Right renal cortex interstitium (tissue), 3 donors: ENCODE measurements at regions not wholly inside any gene's neighbourhood (a gene's known extent, or its start where the extent isn't known, plus 50 kb on each side); places are given as distances from the start of the nearest gene placed in this dataset.
"Not testable (repeated sequence)": the region's sequence is repeated elsewhere in the genome, so short reads cannot be mapped to it uniquely, and the experiment has no call there.

Experiments
- DNase-seq, 3 donors: peaks; one replicate each; pipeline ENCODE4 v3.0.0-alpha.2; 2013; ENCODE audit warnings: low read depth in 3 of 3, low spot score in 2 of 3

DNA sequence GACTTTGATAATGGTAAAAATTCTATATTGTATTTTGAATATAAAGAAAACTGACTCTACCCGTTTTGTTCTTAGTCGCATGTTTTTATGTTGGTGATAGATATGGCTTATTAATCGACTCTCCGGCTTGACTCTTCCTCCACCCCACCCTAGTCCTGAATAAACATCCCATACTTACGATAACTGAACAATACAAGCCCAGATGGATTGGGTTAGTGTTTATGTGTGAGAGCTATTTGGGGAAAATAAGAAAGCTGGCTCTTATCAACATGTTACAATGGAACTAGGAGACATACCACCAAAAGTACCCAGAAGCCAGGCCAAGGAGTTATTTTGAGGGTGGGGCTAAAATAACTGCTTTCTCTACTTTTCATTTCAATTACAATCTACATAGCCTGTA lies 796.3 kb downstream of the DIAPH3 start:
- DNase-seq: no peak

DNA sequence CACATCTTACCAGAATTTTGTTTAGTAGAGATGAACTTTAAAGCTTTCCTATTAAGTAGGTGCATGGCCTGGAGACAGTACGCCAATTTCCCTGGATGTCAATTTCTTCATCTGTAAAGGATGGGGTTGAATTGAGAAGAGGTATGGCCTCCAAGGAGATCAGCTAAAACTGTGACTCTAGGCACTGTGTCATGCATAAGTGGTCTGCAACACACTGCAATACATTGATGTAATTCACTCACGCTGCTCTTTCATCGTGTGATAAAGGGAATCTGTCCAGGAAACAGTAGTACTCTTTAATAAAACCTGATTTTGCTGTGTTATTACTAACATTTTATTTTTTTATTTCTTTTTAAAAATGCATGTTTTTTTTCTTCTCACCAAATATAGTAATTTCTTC lies 795.8 kb downstream of the DIAPH3 start:
- no peak for DNase-seq

DNA sequence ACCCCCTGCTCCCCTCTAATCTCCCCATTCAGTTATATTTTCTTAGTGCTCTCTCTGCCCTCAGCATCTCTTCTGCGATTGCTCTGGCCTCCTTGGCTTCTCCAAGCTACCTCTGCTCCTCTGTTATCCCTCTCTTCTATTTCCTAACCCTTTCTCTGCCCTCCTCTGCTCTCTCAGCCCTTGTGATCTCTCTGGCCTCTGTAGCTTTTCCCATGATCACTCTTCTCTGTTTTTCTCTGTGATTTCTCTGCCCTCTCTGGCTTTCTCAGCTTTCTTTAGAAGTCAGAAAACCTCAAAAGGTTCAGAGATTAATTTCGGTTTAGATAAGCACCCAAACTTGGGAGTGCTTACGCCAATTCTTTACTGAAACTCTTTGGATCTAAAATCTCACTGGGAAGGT lies 795.0 kb downstream of the DIAPH3 start:
- DNase-seq: no peak

DNA sequence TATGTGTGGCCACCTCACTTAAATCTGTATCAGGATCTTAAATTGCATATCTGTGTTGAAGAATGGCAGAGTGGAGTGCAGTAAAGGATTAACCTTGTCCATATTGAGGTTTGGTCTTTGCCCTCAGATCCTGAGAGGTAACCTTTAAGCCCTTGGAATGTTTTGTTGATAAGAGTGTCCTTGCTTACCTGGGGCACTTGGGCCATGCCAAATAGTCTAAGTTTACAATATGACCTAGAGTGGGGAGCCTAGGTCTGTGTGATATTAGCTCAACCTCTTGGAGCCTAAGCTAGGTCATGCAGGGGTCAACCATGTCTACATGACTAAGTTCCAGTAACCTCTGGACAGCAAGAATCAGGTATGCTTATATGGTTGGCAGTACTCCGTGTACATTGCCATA lies 792.5 kb downstream of the DIAPH3 start:
- no peak for DNase-seq

DNA sequence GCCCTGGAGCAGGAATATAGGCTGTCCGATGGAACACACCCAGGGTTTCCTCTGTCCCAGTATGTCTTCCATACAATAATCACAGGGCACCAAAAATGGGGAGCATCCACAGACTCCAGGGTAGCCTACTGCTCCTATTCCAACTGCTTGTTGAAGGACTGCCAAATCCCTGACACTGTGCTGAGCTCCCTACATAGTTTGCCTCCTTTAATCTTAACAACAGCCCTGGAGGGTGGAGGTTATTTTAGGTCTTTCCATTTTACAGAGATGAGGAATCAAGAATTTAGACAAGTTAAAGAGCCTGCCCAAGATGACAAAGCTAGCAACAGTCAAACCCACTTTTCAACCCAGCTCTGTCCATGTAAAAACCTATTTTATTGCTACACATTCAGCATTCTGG lies 790.4 kb downstream of the DIAPH3 start:
- DNase-seq: no peak

DNA sequence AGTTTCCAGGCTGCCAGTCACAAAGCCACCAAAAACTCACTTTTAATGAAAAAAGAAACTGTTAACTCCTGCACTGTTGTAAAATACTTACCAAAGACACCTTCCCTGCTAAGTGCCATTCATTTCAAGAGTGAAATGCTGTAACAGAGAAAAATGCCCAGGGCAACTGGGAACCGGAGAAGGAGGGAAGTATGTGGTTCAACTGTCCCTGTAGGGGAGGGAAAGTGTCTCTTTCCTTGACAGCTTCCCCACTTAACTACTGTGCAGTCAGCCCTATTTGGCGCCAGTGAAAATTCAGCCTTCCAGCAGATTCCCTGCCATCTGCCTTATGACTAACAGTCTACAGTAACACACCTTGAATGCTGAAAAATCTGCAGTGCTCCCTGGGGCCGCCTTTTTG lies 789.0 kb downstream of the DIAPH3 start:
- DNase-seq: no peak

DNA sequence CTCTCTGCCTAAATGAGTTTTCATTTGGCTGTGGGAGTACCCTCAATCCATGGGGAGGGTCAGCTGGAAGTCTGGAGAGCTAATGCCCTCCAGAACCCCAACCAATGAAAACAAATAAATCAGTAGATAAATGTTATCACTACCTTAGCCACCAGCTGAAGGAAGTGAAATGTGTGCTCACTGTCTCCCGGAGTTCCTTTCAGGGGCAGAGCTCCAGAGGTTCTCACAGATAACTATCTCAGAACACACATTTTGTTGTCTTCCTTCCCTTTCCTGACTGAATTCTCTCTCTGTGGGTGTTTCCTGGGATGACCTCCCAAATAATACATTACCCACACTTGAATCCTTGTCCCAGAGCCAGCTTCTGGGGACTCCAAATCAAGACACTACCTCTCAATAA lies 779.6 kb downstream of the DIAPH3 start:
- no peak for DNase-seq

DNA sequence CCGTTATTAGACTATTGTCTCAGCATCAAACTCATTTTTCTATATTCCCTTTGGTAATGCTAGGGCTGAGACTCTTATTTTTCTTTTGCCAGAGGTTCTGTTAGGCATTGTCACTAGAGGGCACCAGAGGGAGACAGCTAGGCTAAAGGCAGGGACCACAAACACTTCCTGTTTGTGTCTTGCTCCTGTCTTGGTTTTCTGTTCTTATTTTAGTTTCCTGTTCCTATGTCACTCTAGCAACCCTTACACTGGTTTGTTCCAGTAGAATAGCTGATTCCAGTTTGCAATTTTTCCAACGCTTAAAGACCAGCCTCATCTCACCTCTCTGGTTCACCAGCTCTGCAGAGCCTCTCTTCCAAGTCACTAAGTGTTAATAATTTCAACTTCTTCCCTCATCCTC lies 772.0 kb downstream of the DIAPH3 start:
- peak; percentile 34 to 62 (median 49) for DNase-seq

DNA sequence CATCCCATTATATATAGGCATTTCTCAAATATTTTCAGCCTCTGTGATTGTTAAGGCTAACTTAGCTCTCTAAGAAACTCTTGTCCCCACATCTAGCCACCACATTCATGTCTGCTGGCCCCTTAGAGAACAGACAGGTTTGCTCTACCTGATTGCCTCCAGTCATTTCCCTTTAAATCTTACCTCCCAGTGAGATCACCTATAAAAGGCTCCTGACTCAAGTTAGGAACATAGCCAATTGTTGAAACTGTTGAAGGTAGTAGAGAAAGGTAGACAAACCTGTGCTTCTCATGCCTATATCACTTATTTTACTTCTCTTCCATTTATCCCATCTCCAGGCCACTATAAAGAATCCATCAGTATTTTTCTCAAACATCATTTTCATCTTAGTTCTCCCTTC lies 771.4 kb downstream of the DIAPH3 start:
- no peak for DNase-seq

DNA sequence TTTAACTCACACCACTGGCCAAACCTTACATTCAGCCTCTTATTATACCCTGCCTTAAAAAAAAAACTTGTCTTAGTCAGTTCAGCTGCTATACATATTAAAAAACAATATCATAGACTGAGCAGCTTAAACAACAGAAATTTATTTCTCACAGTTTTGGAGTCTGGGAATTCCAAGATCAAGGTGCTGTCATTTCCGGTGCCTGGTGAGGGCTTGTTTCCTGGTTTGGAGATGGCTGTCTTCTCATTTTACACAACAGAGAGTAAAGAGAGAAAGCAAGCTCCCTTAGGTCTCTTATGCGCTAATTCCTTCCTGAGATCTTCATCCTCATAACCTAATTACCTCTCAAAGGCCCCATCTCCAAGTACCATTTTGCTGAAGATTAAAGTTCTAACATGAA lies 769.2 kb downstream of the DIAPH3 start:
- DNase-seq: no peak

DNA sequence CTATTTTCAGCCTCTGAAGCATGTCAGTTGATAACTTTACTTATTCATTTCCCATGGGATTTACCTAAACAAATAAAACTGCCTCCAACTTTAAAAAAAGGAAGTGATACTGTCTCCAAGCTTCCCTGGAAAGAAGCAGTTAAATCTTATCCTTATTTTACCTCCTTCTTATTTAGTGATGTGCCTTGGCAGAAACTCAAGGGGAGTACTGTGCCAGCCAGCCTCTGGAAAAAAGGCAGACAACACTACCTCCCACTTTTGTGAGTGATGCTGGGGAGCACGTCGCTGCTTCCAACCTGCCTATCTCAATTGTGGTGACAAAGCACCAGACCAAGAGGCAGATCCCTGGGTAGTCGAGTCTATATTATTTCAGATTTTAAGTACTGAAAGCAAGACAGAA lies 765.6 kb downstream of the DIAPH3 start:
- no peak for DNase-seq

DNA sequence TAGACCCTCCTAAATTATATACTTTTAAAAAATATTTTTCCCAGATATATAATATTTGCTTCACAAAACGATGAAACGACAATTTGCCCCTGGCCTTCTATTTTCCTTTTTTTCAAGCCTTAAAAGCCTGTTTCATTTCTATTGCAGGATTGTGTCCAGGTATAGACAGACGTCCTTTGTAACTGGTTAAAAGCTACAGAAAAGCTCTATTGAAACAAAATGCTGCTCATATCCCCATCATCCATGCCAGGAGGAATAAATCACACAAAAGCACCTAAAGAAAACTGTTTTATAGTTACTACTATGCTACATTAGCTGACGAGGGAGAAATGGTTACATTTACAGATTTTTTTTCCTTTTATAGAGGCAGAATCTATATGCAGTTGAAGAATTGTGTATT lies 765.1 kb downstream of the DIAPH3 start:
- DNase-seq: no peak

DNA sequence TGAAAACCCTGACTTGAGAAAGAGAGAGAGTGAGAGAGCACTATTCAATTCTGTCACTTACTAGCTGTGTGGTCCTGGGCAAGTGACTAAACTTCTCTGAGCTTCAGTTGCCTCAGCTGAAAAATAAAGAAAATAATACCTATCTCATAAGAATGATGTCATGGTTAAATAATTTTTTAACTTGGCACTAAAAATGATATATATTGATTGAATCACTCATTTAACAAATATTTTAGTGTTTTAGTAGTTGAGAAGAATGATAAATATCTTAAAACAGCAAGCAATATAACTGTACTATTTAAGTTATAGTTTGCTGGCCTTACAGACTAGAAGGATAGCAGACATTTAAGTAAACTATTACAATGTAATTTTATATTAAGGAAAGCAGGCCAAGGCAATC lies 764.2 kb downstream of the DIAPH3 start:
- DNase-seq: no peak

DNA sequence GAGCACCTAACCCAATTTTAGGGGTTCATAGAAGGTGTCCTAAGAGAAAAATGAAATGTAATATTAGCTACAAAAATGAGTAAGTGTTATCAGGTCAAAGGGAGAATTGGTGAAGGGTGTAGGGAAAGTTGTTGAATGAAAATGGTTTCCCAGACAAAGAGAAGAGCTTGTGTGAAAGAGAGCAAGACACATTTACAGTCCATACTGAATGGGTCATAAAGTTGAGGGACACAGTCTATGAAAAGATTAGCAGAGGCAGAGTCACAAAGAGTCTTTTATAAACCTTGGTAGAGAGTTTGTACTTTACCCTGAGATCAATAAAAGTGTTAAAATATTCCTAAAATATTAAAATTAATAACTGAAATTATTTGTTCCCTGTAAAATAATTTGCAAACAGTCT lies 759.4 kb downstream of the DIAPH3 start:
- DNase-seq: no peak

DNA sequence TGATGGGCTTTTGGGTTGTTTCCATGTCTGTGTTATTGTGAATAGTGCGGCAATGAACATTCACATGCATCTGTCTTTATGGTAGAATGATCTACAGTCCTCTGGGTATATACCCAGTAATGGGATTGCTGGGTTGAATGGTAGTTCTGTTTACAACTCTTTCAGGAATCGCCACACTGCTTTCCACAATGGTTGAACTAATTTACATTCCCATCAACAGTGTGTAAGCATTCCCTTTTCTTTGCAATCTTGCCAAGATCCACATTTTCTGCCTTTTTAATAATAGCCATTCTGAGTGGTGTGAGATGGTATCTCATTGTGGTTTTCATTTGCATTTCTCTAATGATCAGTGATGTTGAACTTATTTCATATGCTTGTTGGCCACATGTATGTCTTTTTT lies 756.5 kb downstream of the DIAPH3 start:
- not testable (repeated sequence) for DNase-seq

DNA sequence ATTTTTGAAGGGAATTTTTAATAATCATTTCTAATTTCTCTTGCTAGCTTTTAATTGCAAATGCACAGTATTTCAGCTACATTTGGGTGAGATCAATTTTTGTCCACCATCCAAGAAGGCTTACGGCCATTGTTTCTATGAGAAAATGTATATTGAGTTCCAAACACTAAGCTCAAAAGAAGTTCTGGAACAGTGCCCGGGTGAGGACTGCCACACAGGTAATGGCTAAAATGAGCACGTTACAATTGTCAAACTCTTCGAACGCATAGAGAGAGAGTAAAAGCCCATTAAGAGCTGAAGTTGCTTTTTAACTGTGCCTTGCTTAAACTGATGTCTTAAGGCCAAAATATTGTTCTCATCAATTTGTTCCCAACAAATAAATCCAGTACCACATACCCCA lies 755.0 kb downstream of the DIAPH3 start:
- DNase-seq: no peak

DNA sequence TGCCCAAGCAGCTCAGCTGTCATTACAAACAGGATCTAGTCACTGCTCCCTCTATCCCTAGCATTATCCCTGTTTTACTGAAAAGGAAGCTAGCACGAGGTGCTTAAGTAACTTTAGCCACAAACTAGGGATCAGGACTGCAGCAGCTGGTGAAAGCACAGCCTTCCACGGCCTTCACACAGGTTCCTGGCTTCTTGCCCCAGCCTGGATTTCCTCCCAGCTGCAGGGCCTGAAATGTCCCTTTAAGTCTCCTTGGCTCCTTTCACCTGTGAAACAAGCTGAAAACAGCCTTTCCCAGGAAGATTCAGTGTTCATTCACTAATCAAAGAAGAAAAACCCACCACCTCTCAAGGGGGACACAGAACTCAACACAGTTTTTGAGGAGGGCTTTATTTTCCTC lies 754.5 kb downstream of the DIAPH3 start:
- peak in 1 of 3 donors; percentile 8 for DNase-seq

DNA sequence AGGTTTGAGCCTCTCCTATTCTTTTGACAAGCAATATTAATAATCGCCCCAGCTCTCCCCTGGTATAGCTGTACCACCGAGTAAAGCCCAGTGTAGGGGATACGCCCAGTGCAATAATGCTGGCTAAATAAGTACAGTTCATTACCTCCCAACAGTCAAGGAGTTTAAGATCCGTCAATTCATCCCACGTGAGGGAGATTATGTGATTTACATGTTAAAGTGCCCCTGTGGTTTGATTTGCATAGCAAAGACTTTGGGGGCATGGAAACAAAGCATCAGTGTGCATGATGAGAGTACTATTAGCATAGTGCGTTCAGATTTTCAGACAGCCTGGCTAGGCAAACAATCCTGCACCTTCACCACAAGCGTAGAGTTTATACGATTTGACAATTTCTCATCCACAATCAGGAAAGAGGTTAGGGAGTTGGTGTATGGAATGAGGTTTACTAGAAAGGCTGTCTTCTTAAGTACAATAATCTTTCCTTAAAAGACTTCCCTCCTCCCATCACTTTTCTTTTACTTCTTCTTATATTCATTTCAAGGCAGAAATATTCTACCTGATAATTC lies 754.0 kb downstream of the DIAPH3 start:
- DNase-seq: no peak

DNA sequence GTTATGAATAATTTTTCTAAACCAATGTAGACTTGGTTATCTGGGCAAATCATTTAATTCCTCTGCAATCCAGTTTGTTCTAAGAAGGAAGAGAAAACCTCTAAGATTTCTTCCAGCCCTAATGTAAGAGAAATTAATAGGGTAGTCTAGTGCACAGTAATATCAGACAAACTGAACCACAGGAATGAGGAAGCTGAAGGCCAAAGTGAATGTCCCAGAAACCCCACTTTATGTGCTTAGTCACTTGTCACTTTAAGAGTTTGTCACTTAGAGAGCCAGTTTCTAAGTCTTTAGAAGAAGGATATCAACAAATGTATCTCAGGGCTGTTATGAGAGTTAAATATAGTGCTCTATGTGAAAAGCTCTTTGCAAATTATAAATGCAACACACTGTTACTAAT lies 750.6 kb downstream of the DIAPH3 start:
- DNase-seq: no peak

DNA sequence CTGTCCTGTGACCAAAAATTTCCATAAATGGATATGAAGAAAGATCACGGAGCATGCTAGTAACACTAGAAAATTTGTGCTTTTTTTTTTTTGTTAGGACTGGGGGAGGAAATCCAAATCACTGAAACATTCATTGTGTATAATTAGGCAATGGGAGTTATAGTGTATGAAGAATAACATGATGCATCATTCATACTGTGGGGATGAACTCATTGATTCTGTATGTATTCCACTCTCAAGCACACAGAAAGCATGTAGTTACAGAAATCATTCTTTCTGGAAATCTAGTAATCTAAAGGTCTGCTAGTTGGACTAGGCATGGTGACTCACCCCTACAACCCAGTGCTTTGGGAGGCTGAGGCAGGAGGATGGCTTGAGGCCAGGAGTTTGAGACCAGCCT lies 749.7 kb downstream of the DIAPH3 start:
- no peak for DNase-seq

DNA sequence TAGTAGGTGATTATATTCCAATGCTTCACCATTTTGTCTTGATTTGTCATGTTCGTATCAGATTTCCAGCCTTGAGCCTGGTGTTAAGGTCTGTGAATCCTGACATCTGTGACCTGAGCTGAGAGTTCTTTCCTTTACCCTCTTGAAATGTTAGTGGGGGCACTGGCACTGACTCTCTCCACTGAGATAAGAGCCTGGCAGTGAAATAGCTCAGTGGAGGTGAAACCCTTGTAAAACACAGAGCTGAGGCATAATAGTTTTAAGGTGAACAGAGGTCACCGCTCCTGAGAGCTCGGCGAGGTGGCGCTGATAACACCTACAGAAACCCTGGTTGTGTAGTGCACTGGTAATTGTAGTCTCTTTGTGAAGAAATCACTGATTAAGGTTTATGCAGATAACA lies 748.2 kb downstream of the DIAPH3 start:
- no peak for DNase-seq

DNA sequence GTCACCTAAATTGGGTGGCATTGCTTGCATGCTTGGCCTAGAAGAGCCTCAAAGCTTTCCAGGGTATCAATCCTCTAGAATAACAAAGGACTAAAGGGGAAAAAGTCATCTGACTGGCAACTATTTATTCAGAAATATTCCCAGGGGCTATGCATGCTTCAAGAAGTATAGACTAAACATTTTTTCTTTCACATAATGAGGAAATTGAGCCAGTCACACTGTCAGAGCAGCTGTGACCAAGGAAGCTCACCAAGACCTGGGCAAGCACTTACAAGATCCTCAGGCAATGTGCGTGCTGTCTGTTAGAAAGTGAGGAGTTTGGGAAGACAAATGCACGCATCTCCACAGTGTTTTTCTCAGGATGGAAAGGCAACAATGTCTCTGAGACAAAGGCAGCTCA lies 747.2 kb downstream of the DIAPH3 start:
- no peak for DNase-seq

DNA sequence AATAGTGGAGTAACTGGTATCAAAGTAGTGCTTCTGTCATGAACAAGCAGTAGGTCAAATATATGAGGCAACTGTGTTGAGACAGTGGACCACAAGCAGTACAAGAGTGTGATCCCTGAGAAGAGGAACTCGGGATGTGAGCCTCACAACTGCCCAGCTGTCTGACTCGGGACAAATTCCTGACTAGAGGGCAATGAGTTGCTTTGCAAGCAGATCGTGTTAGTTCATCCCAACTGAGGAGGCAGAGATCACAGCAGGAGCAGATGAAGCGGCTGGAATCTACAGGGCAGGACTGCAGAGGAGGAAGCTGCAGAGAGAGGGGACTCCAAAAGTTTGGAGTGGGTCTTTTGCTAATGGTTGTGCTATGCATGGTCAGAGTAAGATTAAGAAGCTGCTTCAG lies 741.1 kb downstream of the DIAPH3 start:
- DNase-seq: no peak
